Limb (tissue), 2 donors: ENCODE measurements at regions not wholly inside any gene's neighbourhood (a gene's known extent, or its start where the extent isn't known, plus 50 kb on each side); places are given as distances from the start of the nearest gene placed in this dataset.

ENCODE experiments used
- DNase-seq, 2 donors: peaks; one replicate each; pipeline ENCODE4 v3.0.0-alpha.2; 2016; ENCODE audit errors: extremely low spot score in 2 of 2

DNA sequence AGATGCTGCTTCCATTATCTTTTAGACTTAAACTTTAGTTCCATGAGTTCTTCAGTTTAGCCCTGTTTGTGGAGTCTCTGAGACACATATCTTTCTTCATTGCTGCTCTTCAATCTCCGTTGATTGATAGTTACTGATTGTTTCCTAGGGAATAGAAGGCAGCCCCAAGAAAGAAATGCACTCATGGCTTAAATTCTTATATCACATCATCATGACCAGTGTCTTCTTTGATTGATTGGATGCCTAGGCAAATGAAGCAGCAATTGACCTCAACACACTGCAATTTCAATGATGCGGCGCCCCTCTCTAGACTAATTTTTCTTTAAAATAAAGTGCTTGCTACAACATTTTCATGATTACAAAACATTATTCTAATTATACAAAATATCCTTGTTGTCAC is 576.5 kb upstream of the VSTM2A start:
- no peak for DNase-seq

DNA sequence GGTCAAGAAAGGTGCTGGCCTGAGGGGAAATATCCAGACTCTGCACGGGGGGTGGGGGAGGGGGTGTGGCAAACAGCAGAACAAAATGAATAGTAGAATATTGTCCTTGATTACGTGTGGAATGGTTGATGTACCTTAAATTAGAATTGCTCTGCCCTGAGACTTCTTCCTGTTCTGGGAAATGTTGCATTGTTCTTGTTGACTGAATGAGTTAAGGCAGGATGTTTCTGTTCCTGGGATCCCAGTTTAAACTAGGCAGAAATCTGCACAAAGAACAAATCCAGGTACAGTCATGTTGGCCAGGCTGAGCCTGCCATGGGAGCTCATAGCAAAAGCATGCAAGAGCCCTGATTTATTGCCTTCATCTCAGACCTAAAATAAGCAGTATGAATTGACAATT is 558.7 kb upstream of the VSTM2A start:
- no peak for DNase-seq

DNA sequence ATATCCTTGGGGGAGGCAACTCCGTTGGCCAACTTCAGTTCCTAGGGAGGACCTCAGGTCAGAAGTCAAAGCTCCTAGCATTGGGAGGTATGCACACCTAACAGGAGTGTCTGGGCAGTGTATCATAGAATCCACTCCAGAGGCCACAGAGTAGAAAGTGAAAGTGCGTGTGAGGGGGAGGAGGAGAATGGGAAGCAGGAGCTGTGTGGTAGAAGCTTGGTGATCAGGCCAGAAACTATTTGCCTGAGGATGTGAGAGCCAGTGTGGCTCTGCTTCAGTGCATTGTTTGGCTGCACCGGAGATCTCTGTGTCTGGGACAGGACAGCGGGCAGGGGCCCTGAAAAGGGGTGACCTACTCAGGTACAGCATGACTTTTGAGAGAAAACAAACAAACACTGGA is 557.4 kb upstream of the VSTM2A start:
- no peak for DNase-seq

DNA sequence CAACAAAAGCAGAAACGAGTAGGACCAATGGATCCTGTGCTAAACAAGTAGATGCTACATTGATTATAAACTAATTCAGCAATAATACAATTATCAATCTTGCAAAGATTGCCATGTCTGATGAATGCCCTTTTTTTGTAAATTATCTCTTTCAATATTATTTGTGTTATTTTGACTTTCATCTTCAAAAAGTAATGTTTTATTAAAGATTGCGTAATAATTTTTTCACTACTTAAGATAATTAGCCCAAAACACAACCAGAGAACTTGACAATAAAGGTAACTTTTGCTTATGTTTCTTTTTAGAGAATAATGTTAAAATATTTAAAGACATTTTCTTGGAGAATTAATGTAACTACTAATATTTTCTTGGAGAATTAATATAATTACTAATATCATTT is 553.8 kb upstream of the VSTM2A start:
- no peak for DNase-seq

DNA sequence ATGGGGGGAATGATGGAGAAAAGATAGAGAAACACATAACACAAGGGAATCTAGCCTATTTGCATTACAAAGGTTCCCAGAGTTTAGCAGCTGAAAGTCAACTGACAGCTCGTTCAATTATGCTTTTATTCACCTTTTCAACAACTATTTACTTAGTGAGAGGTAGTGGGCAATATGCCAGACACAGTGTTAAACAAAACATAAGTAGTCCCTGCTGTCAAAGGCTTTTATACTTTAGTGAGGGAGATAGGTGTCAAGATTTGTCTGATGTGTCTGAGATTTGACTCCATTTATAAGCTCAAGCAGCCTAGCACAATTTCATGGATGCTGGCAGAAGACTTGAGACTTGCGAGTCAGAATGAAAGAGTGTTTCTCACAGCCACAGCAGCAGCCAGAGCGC is 549.0 kb upstream of the VSTM2A start:
- no peak for DNase-seq

DNA sequence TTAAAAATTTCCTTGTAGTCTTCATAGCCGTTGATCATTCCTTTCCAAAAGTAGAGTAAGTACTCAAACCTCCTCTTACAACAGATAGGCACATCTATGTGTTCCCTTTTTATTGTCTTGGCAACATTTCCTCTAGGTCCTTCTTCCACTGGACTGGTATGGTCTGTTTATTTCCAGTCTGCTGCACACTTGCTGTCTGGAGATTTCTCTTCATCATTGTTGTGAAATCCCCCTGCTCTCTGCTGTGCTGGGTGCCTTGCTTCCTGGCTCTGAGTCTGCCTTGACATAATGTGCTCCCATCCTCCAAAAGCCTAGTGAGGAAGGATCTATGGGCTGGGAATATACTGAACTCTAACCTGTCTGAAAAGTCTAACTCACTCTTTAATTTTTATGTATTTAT is 545.3 kb upstream of the VSTM2A start:
- no peak for DNase-seq

DNA sequence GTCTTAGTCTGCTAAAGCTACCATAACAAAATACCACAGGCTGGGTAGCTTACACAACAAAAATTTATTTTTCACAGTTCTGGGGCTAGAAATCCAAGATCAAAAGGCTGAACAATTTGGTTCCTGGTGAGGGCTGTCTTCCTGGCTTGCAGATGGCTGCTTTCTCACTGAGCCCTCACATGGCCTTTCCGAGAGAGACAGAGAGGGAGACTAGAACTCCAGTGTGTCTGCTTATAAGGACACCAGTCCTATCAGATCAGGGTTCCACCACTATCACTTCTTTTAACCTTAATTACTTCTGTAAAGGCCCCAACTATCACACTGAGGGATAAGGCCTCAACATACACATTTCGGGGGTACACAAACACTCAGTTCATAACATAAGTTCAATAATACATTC is 527.4 kb upstream of the VSTM2A start:
- no peak for DNase-seq

DNA sequence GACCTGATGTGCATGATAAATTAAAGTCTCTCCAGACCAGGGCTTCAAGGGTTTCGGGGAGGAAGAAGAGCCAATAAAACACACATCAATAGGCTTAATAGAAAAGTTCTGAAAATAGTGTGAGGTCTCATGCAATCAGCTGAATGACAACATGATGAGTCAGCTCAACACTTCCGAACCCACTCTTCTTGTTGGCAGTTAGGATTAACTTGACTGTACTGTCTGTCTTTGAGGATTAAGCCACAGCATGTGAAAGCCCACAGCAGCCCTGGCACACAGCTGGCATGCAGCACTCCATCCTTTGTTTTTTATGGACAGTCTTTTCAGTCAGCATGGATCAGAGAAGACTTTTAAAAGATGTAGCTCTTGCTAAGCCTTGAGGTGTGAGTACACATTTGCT is 526.9 kb upstream of the VSTM2A start:
- DNase-seq, result no peak

DNA sequence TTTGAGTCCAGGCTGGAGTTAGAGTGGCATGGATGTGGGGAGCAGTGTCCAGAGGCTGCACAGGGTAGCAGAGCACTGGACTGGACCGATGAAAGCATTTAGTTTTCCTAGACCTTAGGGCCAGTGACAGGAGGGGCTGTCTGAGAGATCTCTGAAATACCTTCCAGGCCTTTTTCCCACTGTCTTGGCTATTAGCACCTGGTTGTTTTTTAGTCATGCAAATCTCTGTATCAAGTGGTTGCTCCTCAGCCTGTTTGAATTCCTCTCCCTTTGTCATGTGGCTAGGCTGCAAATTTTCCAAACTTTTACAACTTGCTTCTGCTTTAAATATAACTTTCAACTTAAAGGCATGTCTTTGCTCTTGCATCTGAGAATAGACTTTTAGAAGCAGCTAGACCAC is 504.3 kb upstream of the VSTM2A start:
- no peak for DNase-seq

DNA sequence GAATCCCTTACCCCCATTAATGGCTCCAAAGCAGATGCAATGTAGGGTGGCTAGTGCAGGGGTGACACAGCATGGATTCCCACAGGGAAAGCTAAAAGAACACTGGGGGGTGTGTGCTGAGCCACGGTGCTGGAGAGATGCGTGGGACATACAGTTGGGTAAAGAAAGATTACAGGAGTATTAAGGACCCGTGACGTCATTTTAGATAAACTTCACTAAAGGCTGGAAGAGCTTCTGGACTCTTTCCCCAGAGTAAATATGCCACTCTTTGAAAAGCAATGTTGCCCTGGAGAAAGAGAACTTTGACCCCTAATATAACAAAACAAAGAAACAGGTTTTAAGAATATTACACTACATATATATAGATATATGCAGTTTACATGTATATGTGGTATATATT is 481.5 kb upstream of the VSTM2A start:
- DNase-seq, result no peak

DNA sequence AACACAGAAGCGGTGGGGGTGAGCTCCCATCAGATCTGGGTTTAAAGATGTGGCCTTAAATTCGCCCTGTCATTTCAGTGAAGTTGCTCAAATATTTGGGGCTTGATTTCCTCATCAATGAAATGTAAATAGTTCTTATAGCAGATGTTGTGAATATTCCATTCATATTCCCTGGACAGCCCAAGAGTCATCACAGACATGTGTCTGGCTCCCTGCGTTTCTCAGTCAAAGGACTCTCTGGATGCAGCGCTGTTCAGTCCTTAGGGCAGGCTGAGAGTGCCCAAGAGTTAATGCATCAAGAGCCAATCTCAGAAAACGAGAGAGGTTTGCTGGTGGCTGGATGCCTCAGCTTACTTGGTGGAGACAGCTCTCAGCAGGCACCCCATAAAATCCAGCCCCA is 475.5 kb upstream of the VSTM2A start:
- no peak for DNase-seq

DNA sequence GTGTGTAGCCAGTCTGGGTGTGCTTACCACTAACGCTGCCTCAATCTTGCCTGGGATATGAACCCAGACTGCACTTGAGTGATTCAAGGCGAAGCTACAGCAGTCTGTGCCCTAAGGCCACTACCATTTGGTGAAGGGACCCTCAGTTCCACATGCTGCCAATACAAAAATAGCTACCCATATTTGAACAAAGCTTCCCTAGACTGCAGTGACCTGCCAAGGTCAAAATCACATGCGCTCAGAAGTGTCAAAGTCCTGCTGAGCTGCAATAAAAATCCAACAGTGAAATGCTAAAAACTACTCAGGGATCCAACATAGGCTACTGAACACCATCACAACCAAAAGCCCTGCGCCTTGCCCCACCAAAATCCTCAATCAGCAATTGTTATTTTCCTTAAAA is 472.3 kb upstream of the VSTM2A start:
- DNase-seq, result no peak

DNA sequence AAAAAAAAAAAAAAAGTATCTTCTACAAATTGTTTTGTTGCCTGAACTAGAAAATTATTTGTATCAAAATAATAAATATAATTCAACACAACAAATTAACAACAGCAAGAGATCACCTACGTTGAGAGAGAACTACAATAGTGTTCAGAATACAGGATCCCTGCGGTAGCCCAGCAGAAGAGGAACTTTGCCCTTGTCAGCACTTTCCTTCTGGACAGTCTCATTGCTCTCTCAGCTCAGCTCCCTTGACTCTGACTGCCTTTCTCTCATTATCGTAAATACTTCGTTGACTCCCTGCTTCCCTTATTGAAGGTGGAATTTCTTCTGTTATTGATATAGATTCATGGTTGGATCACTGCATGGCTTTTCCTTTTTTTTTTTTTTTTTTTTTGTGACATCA is 469.5 kb upstream of the VSTM2A start:
- DNase-seq, result no peak

DNA sequence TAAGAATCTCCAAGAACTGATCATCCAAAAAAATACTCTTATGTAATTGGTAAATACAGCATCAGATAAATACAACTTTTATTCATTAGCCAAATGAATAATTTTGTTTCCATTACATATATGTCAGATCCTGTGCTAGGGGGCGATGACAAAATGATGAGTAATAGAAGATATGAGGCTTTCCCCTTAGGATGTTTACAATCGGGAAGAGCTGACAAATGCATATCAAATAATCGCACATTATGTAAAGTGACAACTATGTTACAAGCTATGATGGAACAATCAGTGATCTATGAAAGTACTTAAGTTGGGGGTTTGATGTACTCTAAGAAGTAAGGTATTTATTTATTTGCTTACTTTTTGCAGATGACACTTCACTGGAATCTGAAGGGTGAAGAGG is 465.6 kb upstream of the VSTM2A start:
- no peak for DNase-seq

DNA sequence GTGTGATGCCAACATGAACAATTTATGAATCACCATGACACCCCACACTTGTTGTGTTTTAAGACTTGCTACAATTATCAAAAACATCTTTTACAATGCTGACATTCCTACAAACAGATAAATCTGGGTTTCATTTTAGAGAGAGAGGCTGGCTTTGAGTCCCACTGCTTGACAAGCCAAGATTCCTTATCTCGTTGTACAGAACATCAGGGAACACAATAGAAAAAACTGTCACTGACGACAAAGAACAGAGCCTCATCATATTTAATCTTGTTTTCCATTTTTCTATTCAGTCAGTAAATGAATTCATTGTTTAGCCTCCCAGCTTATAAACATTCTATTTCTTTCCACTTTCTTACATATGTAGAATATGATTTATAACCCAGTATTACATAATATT is 461.6 kb upstream of the VSTM2A start:
- DNase-seq, result no peak

DNA sequence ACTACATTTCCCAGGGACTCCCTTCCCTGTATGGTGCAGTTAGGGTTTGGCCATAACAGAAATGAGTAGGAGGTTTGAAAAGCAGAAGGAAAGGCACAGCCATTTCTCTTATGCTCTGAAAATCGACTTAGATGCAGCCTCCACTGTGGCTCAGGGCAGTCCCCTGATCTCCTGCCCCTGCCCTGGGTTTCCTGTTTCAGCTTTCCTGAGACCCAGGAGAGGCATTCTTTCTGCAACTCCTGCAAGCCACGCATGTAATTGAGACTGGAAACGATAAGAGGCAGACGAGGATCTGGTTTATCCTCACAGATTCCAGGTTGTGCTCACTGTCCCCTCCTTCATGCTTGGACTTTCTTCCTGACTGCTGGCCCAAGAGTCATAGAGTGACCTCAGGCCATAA is 461.2 kb upstream of the VSTM2A start:
- no peak for DNase-seq

DNA sequence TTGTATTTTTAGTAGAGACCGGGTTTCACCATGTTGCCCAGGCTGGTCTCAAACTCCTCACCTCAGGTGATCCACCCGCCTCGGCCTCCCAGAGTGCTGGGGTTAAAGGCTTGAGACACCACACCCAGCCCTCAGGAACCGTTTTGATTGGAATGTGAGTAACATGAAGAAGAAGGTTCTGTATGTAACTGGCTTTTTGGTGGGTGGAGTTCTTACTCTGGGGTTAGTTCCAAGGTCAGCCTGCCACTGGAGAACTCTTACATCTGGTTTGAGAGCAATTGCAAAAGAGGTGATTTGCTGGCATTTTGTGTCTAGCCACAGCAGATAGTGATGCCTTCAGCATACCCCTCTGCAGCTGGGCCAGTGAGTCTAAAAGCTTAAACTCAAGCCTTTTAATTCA is 457.8 kb upstream of the VSTM2A start:
- DNase-seq, result no peak

DNA sequence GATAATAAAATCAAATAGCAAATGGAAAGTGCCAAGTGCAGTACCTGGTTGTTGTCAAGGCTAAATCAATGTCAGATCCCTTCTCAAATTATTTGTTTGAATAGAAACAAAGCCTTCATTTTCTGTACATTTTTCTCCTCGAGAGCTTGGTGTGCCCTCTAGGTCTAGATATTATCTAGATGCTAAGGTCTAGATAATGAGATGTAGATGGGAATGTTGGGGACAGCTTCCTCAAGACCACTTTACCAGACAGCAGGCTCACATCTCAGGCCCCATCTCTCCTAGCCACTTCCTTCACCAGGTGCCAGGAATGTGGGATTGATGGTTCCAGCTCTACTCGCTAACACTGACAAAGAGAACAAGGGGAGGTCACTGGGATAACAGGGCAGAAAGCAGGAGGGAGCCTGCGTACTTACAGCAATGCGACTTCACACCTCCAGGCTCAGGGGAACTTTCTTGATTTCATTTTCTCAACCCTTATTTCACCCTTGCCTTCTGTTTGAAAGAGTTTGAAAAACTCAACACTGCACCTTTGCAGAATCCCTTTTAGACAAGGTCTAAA is 451.4 kb upstream of the VSTM2A start:
- DNase-seq, result no peak

DNA sequence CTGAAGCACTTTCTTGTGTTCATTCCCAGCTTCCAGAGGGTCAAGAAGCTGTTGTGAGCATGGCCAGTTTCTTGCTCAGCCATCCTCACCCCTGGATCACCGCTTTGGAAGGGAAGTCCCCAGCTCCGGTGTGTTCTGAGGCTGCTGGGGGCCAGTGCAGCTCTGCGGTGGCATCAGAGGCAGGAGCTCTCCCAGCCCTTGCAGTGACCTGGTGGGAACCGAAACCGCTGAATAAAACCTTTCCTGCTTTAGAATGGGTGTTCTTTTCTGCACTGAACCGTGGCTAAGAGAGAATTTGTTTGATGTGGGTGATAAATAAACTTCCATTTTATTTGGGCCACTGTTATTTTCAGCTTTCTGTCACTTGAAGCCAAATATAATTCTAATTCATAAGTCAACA is 450.9 kb upstream of the VSTM2A start:
- no peak for DNase-seq

DNA sequence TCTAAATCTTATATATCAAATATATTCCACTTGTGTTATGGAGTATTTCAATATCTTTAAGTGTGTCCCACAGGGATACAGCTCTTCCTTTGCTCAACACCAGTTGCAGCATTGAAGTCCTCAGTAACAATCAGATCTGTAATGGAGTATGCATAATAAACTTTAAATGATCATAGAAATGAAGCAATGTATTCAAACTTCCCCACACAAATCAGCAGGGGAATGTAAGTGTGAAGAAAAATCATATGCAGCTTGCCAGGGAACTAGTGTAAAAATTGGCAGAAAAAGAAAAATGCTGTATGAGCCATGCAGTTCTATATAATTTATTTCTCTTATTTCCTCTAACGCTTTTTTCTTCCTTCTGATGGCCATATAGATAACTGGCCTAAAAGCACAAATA is 444.3 kb upstream of the VSTM2A start:
- no peak for DNase-seq

DNA sequence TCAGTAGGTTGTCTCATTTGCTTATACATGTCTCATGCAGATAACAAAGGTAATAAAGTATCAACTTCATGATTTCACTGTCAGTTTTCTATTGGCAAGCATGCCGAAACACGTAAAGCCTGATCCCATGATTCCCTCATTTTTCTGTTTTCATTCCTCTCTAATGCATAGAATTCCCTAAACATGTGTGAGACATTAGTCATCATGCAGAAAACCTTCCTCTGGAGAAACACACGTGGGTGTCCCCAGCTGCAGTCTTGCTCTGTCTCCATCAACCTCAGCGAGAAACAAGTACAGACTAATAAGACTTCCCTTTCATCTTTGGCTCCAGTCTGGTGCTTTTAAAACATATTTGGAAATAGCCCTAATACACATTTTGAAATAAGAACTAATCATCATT is 432.7 kb upstream of the VSTM2A start:
- DNase-seq, result no peak

DNA sequence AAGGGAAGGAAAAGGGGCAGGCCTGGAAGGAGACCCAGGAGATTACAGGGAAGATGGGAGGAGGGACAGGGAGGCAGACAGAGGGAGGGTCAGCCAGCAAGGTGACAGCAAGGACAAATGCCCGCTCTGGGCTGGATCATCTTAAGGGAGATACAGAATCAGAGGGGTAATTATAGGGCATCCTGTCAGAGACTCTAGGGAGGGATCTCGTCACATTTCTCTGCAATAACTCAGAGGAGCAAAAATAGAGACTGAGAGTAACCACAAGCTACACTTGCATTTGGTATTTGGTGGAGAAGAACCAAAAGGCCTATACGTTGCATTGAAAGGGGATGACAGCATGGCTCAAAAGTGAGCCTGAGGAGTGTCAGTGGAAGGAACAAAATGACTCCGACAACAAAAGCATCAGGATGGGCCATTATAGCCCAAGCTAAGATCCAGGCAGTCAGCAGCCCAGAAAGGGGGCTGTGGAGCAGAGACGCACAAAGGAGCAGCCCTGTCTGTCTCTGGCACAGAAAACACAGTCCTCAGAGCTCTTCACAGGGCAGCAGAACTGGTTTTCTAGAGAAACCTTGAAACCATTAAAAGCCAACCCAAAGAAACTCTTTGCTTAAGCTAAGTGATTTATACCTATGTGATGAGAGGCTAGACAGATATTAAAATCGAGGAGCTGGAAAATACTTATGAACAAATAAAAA is 430.2 kb upstream of the VSTM2A start:
- no peak for DNase-seq

DNA sequence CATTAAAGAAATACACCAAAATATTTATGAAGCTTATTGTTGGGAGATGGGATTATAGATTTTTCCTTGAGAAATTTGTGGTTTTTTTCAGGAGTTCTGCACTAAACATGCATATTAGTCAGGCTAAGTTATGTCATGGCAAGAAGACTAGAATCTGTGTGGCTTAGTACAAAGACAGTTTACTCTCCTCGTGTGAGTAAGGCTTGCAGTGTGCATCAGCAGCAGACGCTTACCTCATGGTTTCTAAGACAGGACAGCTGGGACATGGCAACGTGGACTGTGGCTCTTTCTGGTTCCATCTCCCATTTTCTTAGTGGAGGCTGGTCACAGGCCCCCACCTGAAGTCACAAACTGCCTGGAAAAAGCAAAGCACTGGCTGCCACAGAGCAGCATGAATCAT is 429.6 kb upstream of the VSTM2A start:
- no peak for DNase-seq
